Stimulated activated CD4-positive, alpha-beta T cell treated with anti-CD3 and anti-CD28 coated beads, Interleukin-15, amount 100 ng/mL, for 24 hours (primary cell): ENCODE measurements at regions not wholly inside any gene's neighbourhood (a gene's known extent, or its start where the extent isn't known, plus 50 kb on each side); places are given as distances from the start of the nearest gene placed in this dataset.
"Not testable (repeated sequence)": the region's sequence is repeated elsewhere in the genome, so short reads cannot be mapped to it uniquely, and the experiment has no call there.

ENCODE experiments used
- DNase-seq: peaks from one replicate; pipeline ENCODE4 v3.0.0-alpha.2; 2020

DNA sequence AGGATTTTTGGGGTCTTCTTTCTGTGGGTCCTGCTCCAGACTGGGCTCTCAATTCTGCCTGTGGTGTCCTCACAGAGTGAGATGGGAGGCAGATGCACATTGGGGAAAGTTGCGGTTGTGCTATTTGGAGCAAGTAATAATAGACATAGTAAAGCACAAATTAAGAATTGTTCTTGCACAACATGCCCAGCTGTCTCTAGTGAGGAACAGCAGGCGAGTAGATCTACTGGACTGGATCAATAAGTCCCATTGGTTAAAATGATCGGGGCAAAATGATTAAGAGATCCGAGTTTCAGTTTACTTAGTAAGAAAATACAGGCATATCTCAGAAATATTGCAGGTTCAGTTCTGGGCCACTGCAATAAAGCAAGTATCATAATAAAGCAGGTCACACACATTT is 448.3 kb upstream of the PROX1 start:
- no peak for DNase-seq

DNA sequence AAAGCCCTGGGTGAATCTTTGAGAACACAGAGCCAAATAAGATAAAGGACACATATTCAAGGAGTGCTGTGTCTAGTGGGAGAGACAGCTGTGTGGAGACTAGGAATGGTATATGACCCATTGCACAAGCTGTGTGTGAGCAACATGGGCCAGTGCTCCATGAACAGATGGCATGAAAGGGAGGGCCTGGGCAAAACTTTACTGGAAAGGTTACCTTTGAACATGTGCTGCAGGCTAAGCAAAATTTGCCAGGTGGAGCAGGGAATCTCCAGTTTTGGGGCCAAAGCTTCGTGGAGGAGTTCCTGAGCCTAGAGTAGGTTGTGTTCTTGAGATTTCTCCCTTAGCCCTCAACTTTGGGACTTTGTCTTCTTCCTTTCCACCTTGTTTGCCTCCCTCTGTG is 446.1 kb upstream of the PROX1 start:
- no peak for DNase-seq

DNA sequence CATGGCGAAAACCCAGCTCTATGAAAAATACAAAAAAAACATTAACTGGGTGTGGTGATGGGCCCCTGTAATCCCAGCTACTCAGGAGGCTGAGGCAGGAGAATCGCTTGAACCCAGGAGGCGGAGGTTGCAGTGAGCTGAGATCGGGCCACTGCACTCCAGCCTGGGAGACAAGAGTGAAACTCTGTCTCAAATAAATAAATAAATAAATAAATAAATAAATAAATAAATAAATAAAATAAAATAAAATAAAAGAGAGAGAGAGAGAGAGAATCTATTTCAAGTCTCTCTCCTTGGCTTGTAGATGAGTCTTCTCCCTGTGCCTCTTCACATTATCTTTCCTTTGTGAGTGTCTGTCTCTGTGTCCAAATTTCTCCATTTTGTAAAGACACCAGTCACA is 442.6 kb upstream of the PROX1 start:
- not testable (repeated sequence) for DNase-seq

DNA sequence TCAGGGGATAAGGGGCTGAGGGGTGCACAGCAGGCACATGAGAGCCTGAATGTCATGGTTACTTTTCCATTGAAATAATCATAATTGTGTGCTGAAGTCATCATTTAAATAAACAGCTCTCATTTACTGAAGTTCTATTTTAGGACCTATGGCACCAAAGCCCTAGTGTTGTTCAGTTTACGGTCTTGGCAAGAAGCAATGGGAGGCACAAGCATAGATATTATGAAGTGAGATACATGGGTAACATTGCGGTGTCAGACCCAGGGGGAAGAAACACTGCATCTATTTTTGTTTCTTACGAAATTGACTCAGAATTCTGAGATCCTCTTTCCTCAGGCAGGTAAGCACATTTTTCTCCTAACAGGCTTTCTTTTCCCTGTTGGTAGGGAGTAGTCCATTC is 437.8 kb upstream of the PROX1 start:
- no peak for DNase-seq

DNA sequence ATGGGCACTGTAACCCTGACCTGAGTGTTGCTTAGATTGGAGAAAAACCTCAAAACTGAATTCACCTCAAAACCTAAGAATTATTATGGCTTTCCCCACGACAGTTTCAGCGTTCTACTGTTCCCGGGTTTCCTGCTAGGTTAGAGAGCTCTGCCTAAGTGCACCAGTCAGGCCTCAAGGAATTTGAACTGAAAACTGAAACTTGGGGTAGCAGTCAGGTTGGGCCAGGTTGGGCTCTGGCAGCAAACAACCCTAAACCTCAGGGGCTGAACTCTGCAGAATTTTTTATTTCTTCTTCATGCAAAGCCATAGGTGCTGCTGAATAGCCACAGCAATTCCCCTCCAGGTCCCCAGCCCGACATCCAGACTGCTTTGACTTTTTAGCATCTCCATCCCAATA is 437.0 kb upstream of the PROX1 start:
- no peak for DNase-seq

DNA sequence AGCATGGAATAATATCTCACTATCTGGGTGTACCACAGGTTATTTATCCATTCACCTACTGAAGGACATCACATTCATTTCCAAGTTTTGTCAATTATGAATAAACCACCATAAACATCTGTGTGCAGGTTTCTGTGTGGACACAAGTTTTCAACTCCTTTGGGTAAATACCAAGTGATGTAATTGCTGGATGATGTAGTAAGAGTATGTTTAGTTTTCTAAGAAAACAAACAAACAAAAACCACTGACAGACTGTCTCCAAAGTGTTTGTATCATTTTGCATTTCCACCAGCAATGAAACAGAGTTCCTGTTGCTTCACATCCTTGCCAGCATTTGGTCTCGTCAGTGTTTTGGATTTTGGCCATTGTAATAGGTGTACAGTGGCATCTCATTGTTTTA is 435.7 kb upstream of the PROX1 start:
- no peak for DNase-seq

DNA sequence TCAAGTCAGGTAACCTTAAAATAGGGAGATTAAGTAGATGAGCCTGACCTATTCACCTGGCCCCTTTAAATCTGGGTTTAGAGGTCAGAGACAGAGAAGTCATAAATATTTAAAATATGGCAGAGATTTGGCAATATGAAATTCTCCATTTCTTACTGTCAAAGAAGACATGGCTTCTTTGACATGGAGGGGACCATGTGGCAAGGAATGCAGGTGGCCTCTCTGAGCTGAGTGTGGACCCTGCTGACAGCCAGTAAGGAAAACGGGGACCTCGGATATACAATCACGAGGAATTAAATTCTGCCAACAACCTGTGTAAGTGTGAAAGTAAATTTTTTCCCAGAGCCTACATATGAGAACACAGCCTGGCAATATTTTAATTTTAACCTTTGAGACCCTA is 427.5 kb upstream of the PROX1 start:
- no peak for DNase-seq

DNA sequence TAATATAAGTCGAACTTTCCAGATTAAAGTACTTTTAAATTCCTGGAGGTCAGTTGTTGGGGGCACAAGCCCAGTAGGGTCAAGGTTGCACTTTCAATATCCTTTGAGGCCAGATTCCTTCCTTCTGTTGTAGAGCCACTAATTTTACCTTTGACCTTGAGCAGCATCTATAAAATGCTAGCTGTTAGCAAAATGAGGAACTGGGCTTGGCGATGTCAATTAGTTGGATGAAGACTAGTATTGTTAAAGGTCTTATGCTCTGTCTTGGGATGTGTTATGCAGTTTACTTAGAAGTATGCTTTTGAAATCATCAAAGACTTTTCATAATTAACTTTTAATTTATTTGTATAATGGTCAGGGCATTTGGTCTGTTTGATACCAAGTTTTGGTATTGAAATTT is 425.9 kb upstream of the PROX1 start:
- no peak for DNase-seq

DNA sequence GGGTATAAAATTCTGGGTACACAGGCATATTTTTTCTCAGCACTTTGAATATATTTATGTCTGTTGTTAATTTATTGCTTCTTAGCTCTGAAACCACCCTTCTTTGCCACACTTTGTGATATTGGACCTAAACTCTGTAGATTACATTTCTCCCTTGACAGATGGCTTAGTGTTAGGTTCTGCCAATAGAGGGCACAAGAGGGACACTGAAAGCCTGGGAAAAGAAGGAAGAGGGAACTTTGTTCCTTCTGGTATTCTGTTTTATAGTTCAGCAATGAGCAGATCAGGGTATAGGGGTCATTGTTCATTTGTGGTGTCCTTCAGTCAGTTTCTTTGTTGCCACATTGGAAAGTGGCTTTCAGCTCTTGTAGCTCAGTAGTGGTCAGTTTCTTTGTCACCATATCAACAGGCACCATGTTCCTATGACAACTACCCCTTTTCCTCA is 423.5 kb upstream of the PROX1 start:
- DNase-seq: no peak

DNA sequence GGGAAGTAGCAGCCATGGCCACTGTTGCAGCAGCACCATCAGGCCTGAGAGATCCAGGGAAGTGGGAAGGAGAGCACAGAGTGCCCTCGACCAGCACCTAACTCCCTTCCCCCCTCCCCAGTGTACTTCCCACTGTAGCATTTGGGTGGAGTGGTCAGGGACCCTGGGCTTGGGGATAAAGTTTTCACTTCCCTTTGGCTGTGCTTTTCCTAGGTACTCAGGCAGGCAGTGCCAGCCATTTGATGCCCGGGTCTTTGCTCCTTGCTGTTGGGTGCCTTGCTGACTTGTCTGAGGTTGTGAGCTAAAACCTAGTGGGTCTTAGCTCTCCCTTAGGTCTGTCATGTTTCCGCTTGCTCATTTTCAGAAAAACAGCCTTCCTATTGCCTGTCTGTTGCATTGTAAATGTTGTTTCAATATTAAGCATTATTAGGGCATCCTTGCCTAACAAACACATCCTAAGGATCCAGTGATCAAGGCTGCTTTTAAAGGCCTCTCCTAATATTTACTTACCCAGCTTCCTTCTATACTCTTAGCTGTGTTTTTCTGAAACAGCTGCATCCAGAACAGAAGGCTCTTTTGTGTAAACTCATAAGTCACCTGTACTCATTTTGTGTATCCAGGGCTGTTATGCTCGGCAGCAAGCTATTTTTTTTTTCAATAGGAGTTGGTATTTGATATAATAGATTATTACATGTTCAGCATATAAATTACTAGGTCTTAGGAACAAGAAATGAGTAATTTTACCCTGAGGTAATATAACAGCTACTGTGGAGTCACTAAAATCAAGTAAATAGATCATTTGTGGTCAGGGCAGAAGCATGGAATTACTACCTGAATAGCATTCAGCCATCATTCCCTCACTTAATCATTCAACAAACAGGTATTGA is 418.6 kb upstream of the PROX1 start:
- DNase-seq: no peak

DNA sequence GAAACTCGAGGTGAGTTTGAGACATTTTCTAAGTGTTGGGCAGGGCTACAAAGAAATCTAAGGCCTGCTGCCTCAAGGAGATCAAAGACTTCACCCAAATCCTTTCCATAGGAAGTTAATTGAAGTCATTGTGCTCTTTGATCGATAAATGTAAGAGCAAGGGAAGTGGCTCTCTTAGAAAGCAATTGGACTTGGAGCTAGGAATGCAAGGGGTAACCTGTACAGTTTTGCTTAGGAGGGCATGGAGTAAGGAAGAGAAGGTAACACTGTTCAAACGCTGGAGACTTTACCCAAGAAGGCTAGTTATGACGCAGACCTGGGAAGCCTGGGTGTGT is 418.0 kb upstream of the PROX1 start:
- no peak for DNase-seq

DNA sequence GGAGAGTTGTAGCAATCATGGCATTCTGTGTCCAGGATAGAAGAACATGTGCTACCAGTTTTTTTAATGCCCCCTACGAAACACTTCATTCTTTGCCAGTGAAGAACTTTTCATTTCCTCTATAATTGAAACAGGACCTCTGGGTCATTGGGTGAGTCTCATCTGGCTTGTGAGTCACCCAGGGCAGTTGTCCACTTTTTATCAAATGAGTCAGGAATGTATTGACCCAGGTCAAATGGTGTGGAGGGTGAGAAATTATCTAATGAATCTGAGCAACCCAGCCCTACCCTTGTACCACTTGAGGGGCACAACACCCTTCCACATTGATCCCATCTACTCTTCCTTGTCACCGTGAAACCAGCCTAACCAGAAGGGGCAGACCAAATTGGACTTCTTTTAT is 417.3 kb upstream of the PROX1 start:
- DNase-seq: no peak

DNA sequence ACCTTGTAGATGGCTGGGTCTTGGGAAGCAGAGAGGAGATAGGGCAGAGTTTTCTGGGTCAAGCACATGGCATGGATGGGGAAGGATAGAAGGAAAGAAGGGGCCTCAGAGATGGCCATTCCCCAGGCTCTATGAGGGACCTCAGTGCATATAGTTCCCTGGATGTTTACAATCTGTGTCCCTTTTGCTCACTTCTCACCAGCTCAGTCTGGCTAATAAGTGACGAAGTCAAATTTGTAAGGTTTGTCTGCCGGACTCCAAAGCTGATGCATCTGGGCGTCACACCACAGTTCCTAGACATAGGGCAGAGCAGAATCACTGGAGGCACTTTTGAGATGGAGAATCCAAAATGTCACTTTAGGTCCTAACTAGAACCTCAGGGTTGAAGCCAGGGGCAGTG is 416.4 kb upstream of the PROX1 start:
- DNase-seq: no peak

DNA sequence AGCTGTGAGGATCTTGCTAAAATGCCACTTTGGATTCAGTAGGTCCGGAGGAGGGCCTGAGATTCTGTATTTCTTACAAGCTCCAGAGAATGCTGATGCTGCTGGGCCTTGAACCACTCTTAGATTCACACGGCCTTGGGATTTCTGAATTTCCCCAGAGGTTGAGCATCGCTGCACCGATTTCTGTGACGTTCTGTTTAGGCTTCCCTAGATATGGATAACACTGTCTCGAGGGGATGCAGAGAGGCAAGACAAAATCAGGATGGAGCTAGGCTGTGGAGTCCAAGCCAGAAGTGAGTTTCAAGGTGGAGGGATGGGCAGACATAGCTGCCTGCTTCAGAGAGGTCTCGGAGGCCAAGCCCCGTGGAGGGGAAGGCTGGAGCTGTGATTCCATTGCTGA is 415.9 kb upstream of the PROX1 start:
- no peak for DNase-seq

DNA sequence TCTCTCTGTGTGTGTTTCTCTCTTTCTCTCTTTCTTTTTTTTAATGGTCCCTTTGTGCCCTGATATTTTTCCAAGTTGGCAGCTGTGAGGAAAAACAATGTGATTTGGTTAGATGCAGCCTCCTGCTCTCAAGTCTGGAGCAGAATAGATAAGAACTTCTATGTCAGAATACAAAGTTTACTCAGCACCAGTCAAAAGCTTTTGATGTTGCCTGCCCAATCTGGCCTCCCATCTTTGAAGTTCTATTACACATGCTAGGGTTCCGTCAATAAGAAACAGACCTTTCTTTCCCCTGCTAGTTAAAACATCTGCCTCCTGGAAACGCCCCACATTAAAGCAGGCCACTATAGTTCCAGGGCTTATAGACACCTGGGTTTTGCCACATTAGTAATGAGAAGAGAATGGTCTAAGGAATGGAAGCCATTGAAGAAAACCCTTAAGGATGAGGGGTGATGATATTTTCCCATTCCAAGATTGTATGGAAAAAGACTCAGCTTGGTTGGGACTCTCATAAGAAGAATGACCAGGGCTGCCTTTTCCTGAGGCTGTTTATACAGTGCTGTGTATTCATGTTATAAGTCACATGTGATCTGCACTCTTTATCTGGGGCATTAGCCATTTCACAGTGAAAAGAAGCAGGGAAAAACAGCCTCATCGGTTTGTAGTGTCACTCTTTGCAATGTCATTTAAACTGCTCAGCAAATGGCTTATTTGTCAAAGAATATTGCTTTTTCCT is 414.7 kb upstream of the PROX1 start:
- no peak for DNase-seq

DNA sequence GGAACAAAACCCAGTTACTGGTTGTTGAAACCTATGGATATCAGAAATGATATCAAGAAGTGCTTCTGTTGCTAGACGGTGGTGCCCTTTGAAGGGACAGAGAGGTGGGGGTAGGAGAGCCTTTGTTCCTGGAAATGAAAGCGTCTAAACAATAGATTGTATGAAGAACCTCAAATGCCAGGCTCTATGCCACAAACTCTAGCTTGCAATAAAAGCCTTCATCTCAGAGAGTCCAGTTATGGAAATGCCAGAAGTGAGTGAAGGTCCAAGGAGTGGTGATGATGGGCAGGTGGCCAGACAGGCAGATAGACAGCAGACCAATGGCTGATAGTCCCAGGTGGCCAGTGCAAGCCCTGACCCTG is 414.1 kb upstream of the PROX1 start:
- DNase-seq: no peak

DNA sequence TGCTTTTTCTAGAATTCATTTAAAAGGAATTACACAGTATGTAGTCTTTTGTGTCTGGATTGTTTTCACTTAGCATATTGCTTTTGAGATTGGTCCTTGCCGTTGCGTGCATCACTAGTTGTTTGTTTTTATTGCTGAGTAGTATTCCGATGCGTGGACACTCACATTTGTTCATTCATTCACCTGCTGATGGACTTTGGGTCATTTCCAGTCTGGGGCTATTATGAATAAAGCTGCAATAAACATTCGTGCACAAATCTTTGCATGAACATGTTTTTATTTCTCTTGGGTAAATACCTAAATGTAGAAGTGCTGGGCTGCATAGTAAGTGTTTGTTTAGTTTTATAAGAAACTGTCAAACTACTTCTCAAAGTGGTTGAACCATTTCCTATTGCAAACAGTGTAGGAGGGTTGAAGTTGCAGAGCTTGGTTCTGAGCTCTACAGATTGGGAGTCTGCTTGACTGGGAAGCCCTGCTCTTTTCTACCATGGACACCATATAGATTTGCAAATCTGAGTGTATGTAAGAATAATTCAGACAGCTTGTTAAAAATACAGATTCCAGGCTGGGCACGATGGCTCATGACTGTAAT is 404.7 kb upstream of the PROX1 start:
- no peak for DNase-seq

DNA sequence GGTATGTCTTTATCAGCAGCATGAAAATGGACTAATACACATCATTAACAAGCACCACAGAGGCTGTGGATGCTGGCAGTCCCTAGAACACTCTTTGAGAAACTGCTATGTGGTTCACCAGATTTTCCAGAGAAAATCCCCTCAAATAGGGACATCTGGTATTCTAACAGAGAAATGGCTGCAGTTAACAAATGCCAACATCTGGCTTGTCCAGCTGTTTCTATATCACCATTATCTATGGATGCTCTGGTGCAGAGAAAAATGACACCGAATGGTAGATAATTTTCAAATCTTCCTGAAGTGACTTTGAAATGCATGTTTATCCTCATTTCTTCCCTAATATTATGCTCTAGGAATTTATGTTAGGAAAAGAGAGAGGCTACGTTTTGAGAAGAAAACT is 403.5 kb upstream of the PROX1 start:
- DNase-seq: no peak

DNA sequence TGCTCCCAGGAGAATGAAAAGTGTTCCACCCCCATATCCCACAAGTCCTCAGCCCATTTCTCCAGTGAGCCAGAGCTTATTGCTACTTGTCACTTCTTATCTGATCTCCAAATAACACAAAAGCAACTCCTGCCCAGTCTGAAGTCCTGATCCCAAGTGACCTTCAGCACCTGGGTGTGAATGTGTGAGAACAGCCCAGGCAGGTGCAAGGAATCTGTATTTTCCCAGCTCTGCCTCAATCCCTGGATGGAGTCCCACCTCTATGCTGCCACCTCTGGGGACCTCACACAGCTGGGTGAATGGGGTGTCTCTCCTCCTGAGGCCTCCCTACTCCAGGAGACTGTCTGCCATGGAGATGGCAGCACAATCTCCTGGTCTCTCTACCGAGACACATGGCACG is 402.4 kb upstream of the PROX1 start:
- no peak for DNase-seq

DNA sequence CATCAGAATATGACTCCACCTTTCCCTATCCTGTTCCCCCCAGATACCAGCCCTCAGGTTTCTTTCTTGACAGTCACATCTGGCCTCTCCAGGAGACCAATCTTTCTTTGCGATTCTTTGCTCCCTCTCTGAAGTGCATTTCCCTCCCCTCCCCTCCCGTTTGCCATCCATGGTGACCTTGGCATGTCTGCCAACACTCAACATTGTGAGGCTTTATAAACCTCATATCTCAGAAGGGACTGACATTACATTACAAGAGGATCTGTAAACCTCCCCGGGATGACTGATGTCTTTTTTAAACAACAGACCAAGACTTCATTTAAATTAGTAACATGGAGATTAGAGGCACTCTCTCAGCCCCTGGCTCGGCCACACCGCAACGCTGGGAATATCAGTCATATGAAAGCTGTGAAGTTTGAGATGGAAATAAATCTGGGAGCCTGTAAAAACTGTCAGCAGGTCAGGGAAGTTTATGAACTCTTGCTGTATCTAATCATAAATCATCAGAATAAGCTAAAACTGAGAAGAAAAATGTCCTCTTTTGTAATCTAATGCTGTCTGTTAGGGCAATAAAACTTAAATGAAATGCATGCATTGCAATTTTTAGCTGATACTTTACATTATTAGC is 401.7 kb upstream of the PROX1 start:
- no peak for DNase-seq

DNA sequence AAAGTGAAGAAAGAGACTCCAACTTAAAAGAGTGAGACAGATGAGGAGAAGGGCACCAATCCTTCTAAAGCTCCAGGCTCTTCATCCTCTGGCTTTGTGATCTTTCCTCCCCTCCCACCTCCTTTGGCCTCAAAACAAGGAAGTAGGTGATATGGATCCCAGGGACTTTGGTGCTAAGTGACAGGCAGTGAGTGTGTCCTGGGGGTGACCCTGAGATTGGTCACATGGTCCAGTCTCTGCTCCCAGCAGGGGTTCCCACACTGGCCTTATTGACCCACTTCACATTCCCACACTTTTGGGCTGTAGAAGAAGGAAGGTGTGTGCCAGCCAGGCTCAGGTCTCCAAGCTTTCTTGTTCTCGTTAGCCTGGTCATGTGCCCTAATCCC is 401.2 kb upstream of the PROX1 start:
- no peak for DNase-seq

DNA sequence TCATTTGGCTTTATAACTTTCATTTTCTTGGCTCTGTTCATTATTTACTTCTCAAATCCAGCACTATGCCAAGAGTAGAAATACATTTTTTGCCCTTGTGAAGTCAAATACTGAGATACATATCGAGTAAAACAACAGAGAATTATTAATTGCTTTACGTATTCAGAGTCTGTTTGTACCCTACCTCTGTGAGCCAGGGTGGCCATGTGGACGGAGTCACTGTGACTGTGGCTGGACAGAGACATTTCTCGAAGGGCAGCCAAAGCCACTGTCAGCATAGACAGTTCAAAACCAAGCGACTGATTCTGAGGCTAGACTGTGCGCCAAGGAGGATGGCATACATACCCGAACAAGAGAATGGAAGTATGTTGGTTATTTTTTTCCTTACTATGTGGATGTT is 391.0 kb upstream of the PROX1 start:
- DNase-seq: no peak

DNA sequence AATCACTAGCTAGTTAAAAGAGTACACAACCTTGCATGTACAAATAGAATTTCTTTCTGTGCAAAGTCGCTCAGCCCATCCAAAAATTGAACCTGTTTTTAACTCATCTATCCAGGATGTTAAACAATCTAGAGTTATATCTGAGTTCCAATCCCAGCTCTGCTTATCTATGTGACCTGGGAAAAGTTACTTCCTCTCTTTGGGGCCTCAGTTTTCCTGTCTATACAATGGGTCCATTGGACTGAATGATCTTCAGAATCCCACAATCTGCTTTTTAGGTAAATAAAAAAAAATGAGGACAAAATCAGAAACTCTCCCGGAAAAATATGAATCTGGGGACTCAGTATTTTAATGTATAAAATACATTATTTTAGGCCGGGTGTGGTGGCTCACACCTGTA is 389.5 kb upstream of the PROX1 start:
- DNase-seq: no peak

DNA sequence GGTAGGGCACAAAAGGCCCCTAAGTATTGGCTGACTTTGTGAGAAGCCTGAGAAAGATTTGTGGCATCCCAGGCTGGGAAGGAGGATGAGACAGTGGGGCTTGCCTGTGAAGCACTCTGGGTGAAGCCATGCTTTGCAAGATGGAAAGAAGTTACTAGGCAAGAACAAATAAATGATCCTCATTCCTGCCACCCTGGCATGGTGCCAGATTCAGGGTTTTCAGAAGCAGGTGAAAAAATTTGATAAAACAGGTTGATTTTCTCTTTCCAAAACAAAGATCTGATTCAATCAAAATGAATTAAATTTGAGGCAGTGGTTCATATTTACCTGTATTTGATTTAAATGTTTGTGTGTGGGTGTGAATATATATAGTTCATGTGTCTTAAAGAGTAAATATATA is 386.9 kb upstream of the PROX1 start:
- DNase-seq: no peak
